Endothelial cell of umbilical vein (primary cell): ENCODE measurements at regions not wholly inside any gene's neighbourhood (a gene's known extent, or its start where the extent isn't known, plus 50 kb on each side); places are given as distances from the start of the nearest gene placed in this dataset.

ENCODE experiments used
- BruUV-seq: library from RNA; stranded (reverse); fragments of 400-500 nt; replicated peaks from 2 replicates; lab custom pipeline; 2021; lab: Mats Ljungman, UMichigan
- CTCF ChIA-PET: fragments of 300-600, 350-600 bp; sonication (Branson Sonifier 250); formaldehyde crosslinking; loops from one replicate; lab custom pipeline; 2021; ENCODE audit warnings: antibody characterized with exemption, inconsistent platforms; lab: Charles Lee
- POLR2A ChIA-PET: fragments of 300-600, 350-600 bp; sonication (Branson Sonifier 250); formaldehyde crosslinking; loops from one replicate; lab custom pipeline; 2021; ENCODE audit warnings: antibody characterized with exemption, inconsistent platforms; lab: Charles Lee
- DNase-seq: peaks from one replicate; pipeline ENCODE4 v3.0.0-alpha.2; 2011; ENCODE audit warnings: low read depth, low spot score
- FAIRE-seq: peaks from 2 replicates; lab custom pipeline; 2011; peaks lifted over from hg19 to GRCh38; lab: Jason Lieb, UNC
- H2AFZ ChIP-seq: 2 replicates; pipeline ENCODE4 v1.6.0; 2012; ENCODE audit warnings: low read depth, low read length, control low read depth, inconsistent platforms
- H3K27ac ChIP-seq: 2 replicates; pipeline ENCODE4 v1.5.1; 2011; ENCODE audit warnings: low read depth, mild to moderate bottlenecking, control low read depth, low read length, moderate library complexity; ENCODE audit not compliant: insufficient read depth
- H3K27me3 ChIP-seq, 2 experiments: 2 replicates each; pipeline versions ENCODE4 v1.6.0 to v1.6.1; 2011; ENCODE audit warnings: low read length in 2 of 2, mixed read lengths in 1 of 2; ENCODE audit not compliant: control insufficient read depth in 2 of 2, insufficient read depth in 2 of 2
- H3K36me3 ChIP-seq, 2 experiments: 2 replicates in 1 of 2; 3 replicates in 1 of 2; pipeline ENCODE4 v1.5.1; 2011; ENCODE audit warnings: low read length in 2 of 2, mild to moderate bottlenecking in 1 of 2, moderate library complexity in 1 of 2; ENCODE audit not compliant: control insufficient read depth in 2 of 2, insufficient read depth in 2 of 2; ENCODE audit errors: extremely low read depth in 1 of 2
- H3K4me1 ChIP-seq: 3 replicates; pipeline ENCODE4 v1.5.1; 2011; ENCODE audit warnings: mild to moderate bottlenecking, low read length; ENCODE audit not compliant: control insufficient read depth, insufficient read depth; ENCODE audit errors: extremely low read depth
- H3K4me2 ChIP-seq: 2 replicates; pipeline ENCODE4 v1.6.1; 2011; ENCODE audit warnings: low read length, control low read depth, mixed read lengths; ENCODE audit not compliant: insufficient read depth
- H3K4me3 ChIP-seq, 3 experiments: fragments of 200-600 bp in 1 of 3; sonication (generic), shearing (Covaris generic) in 1 of 3; replicated peaks in 1 of 3; 2 replicates each; pipeline ENCODE4 v1.5.1; 2011 to 2016; ENCODE audit warnings: control low read depth in 3 of 3, low read length in 3 of 3, mild to moderate bottlenecking in 2 of 3, inconsistent platforms in 1 of 3, low read depth in 1 of 3, moderate library complexity in 1 of 3; ENCODE audit not compliant: insufficient read depth in 1 of 3
- H3K79me2 ChIP-seq: 2 replicates; pipeline ENCODE4 v1.6.0; 2012; ENCODE audit warnings: low read length, inconsistent platforms; ENCODE audit not compliant: control insufficient read depth, insufficient read depth
- H3K9ac ChIP-seq: replicated peaks from 2 replicates; pipeline ENCODE3; 2011; ENCODE audit warnings: low read length, control low read depth; ENCODE audit not compliant: insufficient read depth; ENCODE audit errors: extremely low read depth
- H3K9me1 ChIP-seq: replicated peaks from 3 replicates; pipeline ENCODE4 v1.6.0; 2011; ENCODE audit warnings: mild to moderate bottlenecking, low read length; ENCODE audit not compliant: control insufficient read depth, insufficient read depth; ENCODE audit errors: extremely low read depth
- H3K9me3 ChIP-seq: replicated peaks from 2 replicates; pipeline ENCODE4 v1.5.1; 2012; ENCODE audit warnings: low read length, inconsistent platforms; ENCODE audit not compliant: control insufficient read depth, insufficient read depth
- H4K20me1 ChIP-seq: replicated peaks from 2 replicates; pipeline ENCODE3; 2011; ENCODE audit warnings: mild to moderate bottlenecking, low read length; ENCODE audit not compliant: control insufficient read depth, insufficient read depth; ENCODE audit errors: extremely low read depth
- EZH2 ChIP-seq: IDR thresholded peaks from 2 replicates; pipeline ENCODE4 v1.6.1; 2012; ENCODE audit warnings: borderline replicate concordance, low read depth, mild to moderate bottlenecking, moderate library complexity, low read length, inconsistent platforms; ENCODE audit not compliant: severe bottlenecking
- FOS ChIP-seq: IDR thresholded peaks from 2 replicates; pipeline ENCODE4 v1.6.1; 2011; ENCODE audit warnings: mild to moderate bottlenecking, low read length, moderate library complexity, borderline replicate concordance; ENCODE audit not compliant: insufficient read depth
- GATA2 ChIP-seq: IDR thresholded peaks from 2 replicates; pipeline ENCODE4 v1.7.0; 2011; ENCODE audit warnings: low read depth, mild to moderate bottlenecking, moderate library complexity, mixed read lengths, low read length; ENCODE audit not compliant: insufficient read length, insufficient read depth
- JUN ChIP-seq: IDR thresholded peaks from 2 replicates; pipeline ENCODE4 v1.6.1; 2011; ENCODE audit warnings: borderline replicate concordance, low read depth; ENCODE audit not compliant: insufficient read length, insufficient read depth
- MAX ChIP-seq: IDR thresholded peaks from 2 replicates; pipeline ENCODE4 v1.6.1; 2011; ENCODE audit not compliant: insufficient read depth, insufficient read length
- MYC ChIP-seq: IDR thresholded peaks from one replicate; pipeline ENCODE4 v1.6.1; 2011; ENCODE audit warnings: mild to moderate bottlenecking, low read depth, low read length
- POLR2A ChIP-seq: IDR thresholded peaks from 2 replicates; pipeline ENCODE4 v1.6.1; 2012; ENCODE audit warnings: low read depth, mild to moderate bottlenecking, control low read depth, low read length
- POLR2AphosphoS5 ChIP-seq: IDR thresholded peaks from 2 replicates; pipeline ENCODE4 v1.6.1; 2012; ENCODE audit warnings: low read depth, mild to moderate bottlenecking, control low read depth, low read length, moderate library complexity; ENCODE audit not compliant: insufficient read depth
- dilution Hi-C: fragments of 300-500 bp; cut with MboI; formaldehyde crosslinking; loops from one replicate; pipeline ENCODE4 v1.15.0; 2019; ENCODE audit warnings: low sequenced_read_pairs; ENCODE audit not compliant: extremely low pct_ligation_motif_present
- intact Hi-C: fragments of 100-400 bp; cut with micrococcal nuclease; formaldehyde crosslinking; loops from one replicate; pipeline ENCODE4 v1.10.0; 2022
- TF ChIP-seq, protein P1 (sequence below), 2 donors: IDR thresholded peaks; 1 replicate in 1 of 2; 2 replicates in 1 of 2; pipeline ENCODE4 v1.5.1; 2011; ENCODE audit warnings: low read length in 2 of 2, mild to moderate bottlenecking in 2 of 2, moderate library complexity in 2 of 2, control low read depth in 1 of 2, inconsistent platforms in 1 of 2, low read depth in 1 of 2; ENCODE audit not compliant: insufficient read depth in 1 of 2; ENCODE audit errors: extremely low read depth in 1 of 2

DNA sequence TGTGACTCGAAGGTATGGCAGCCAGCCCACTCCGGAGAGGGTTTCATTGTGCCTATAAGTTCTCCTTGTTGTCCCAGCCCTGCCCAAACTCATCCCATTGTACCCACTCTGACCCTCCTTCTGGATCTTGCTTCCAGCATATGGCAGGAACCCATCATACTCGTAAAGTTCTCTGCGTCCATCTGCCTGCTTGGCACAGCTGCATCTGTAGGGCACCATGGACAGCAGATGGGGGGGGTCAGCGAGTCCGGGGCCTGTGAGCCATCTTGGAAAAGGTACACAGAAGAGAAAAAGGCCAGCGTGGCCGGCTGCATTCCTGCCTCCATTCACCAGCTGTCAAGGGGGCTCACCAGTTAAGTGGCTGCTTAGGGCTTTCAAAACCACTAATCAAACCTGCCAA lies 94.9 kb upstream of the IGSF21 start:
- BruUV-seq = no TSS peak
- no peaks in the 10 kb centered on the region for H3K4me1 ChIP-seq
- H3K79me2 ChIP-seq = no peaks in the 10 kb centered on the region
- TF ChIP-seq POLR2A (no peak), FOS (no peak), MYC (no peak), GATA2 (no peak), JUN (no peak), MAX (no peak), EZH2 (no peak), POLR2AphosphoS5 (no peak)
- TF ChIP-seq, protein P1, sequence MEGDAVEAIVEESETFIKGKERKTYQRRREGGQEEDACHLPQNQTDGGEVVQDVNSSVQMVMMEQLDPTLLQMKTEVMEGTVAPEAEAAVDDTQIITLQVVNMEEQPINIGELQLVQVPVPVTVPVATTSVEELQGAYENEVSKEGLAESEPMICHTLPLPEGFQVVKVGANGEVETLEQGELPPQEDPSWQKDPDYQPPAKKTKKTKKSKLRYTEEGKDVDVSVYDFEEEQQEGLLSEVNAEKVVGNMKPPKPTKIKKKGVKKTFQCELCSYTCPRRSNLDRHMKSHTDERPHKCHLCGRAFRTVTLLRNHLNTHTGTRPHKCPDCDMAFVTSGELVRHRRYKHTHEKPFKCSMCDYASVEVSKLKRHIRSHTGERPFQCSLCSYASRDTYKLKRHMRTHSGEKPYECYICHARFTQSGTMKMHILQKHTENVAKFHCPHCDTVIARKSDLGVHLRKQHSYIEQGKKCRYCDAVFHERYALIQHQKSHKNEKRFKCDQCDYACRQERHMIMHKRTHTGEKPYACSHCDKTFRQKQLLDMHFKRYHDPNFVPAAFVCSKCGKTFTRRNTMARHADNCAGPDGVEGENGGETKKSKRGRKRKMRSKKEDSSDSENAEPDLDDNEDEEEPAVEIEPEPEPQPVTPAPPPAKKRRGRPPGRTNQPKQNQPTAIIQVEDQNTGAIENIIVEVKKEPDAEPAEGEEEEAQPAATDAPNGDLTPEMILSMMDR (IDR thresholded peaks at IDR 0.05; ENCODE audit: extremely low read depth in 1 of 2, insufficient read depth in 1 of 2, low read depth in 1 of 2, low read length in 2 of 2) = no peak
- FAIRE-seq (no peak), DNase-seq (no peak)
- no peak overlapping the region for H3K9ac ChIP-seq
- intact Hi-C loops (no loop called here), dilution Hi-C loops (no loop called here)
- H2AFZ ChIP-seq = no peak overlapping the region
- peaks cover 2% of the 10 kb centered on the region for H3K9me3 ChIP-seq
- H3K27ac ChIP-seq = no peak overlapping the region
- H3K36me3 ChIP-seq = no peaks in the 10 kb centered on the region
- POLR2A ChIA-PET = no interaction called here
- no peaks in the 10 kb centered on the region for H4K20me1 ChIP-seq
- H3K4me2 ChIP-seq = no peak overlapping the region
- no peaks in the 10 kb centered on the region for H3K27me3 ChIP-seq
- no peak overlapping the region for H3K4me3 ChIP-seq
- CTCF ChIA-PET = no interaction called here
- no peaks in the 10 kb centered on the region for H3K9me1 ChIP-seq
